A673 (cell line): ENCODE measurements at regions not wholly inside any gene's neighbourhood (a gene's known extent, or its start where the extent isn't known, plus 50 kb on each side); places are given as distances from the start of the nearest gene placed in this dataset.

Source experiments
- CTCF ChIP-seq: fragments of 300-800, 200-600 bp; sonication (generic); conservative IDR thresholded peaks from 2 replicates; pipeline ENCODE4 v1.5.1; 2017; ENCODE audit warnings: low read depth, mild to moderate bottlenecking, antibody characterized with exemption, low read length, moderate library complexity, mixed read lengths
- EZH2 ChIP-seq: fragments of 200-600 bp; sonication (generic); IDR thresholded peaks from 2 replicates; pipeline ENCODE4 v1.6.1; 2017; ENCODE audit warnings: borderline replicate concordance, low read depth, mild to moderate bottlenecking, mixed read lengths, antibody characterized with exemption, low read length; ENCODE audit not compliant: poor library complexity, severe bottlenecking

- TF ChIP-seq CTCF (no peak), EZH2 (no peak)
These were observed 154.1 kb upstream of the MYLIP start for GRCh38 chr6:15974817-15975216.
